ENCODE measurements at regions not wholly inside any gene's neighbourhood (a gene's known extent, or its start where the extent isn't known, plus 50 kb on each side); places are given as distances from the start of the nearest gene placed in this dataset.
A peak's percentile ranks its signal among the peaks of the same experiment; 100 is the strongest.

GRCh38 chr6:113671421-113671820 lies 185.7 kb upstream of the MARCKS start:
- DNase-seq (ENCODE audit: low read depth), result peak; percentile 46
- no peak for TF ChIP-seq CTCF (IDR thresholded peaks at IDR 0.05; ENCODE audit: low read depth, low read length)
- TF ChIP-seq MYC (IDR thresholded peaks at IDR 0.05; ENCODE audit: low read depth, low read length), result no peak
- no peak for TF ChIP-seq POLR2A (IDR thresholded peaks at IDR 0.05; ENCODE audit: extremely low read depth, insufficient read length)
- TF ChIP-seq MAX (IDR thresholded peaks at IDR 0.05; ENCODE audit: low read depth, low read length), result peak; percentile 58
- no peak overlapping the region for H3K4me3 ChIP-seq (ENCODE audit: low read depth, low read length)

- no peak for TF ChIP-seq CTCF (IDR thresholded peaks at IDR 0.05; ENCODE audit: low read depth, low read length)
- TF ChIP-seq MYC (IDR thresholded peaks at IDR 0.05; ENCODE audit: low read depth, low read length), result no peak
- TF ChIP-seq POLR2A (IDR thresholded peaks at IDR 0.05; ENCODE audit: extremely low read depth, insufficient read length), result no peak
- no peak for TF ChIP-seq MAX (IDR thresholded peaks at IDR 0.05; ENCODE audit: low read depth, low read length)
- peak; percentile 41 for DNase-seq (ENCODE audit: low read depth)
- H3K4me3 ChIP-seq (ENCODE audit: low read depth, low read length), result no peak overlapping the region
These were observed 184.5 kb upstream of the MARCKS start for GRCh38 chr6:113672491-113673149.

- H3K4me3 ChIP-seq (ENCODE audit: low read depth, low read length), result no peak overlapping the region
- no peak for TF ChIP-seq POLR2A (IDR thresholded peaks at IDR 0.05; ENCODE audit: extremely low read depth, insufficient read length)
- no peak for TF ChIP-seq CTCF (IDR thresholded peaks at IDR 0.05; ENCODE audit: low read depth, low read length)
- no peak for TF ChIP-seq MAX (IDR thresholded peaks at IDR 0.05; ENCODE audit: low read depth, low read length)
- no peak for TF ChIP-seq MYC (IDR thresholded peaks at IDR 0.05; ENCODE audit: low read depth, low read length)
- no peak for DNase-seq (ENCODE audit: low read depth)
These were observed 183.1 kb upstream of the MARCKS start for GRCh38 chr6:113674075-113674474.

GRCh38 chr6:113676057-113676456 lies 181.1 kb upstream of the MARCKS start:
- TF ChIP-seq MYC (IDR thresholded peaks at IDR 0.05; ENCODE audit: low read depth, low read length) (no peak), CTCF (IDR thresholded peaks at IDR 0.05; ENCODE audit: low read depth, low read length) (no peak), POLR2A (IDR thresholded peaks at IDR 0.05; ENCODE audit: extremely low read depth, insufficient read length) (no peak), MAX (IDR thresholded peaks at IDR 0.05; ENCODE audit: low read depth, low read length) (no peak)
- no peak for DNase-seq (ENCODE audit: low read depth)
- H3K4me3 ChIP-seq (ENCODE audit: low read depth, low read length), result no peak overlapping the region

- TF ChIP-seq CTCF (IDR thresholded peaks at IDR 0.05; ENCODE audit: low read depth, low read length), result no peak
- no peak for TF ChIP-seq MAX (IDR thresholded peaks at IDR 0.05; ENCODE audit: low read depth, low read length)
- no peak for TF ChIP-seq MYC (IDR thresholded peaks at IDR 0.05; ENCODE audit: low read depth, low read length)
- TF ChIP-seq POLR2A (IDR thresholded peaks at IDR 0.05; ENCODE audit: extremely low read depth, insufficient read length), result no peak
- DNase-seq (ENCODE audit: low read depth), result no peak
- no peak overlapping the region for H3K4me3 ChIP-seq (ENCODE audit: low read depth, low read length)
These were observed 180.2 kb upstream of the MARCKS start for GRCh38 chr6:113676968-113677367.

All from NB4 (cell line).